Heart left ventricle (tissue), 16 donors: ENCODE measurements at regions not wholly inside any gene's neighbourhood (a gene's known extent, or its start where the extent isn't known, plus 50 kb on each side); places are given as distances from the start of the nearest gene placed in this dataset.

Experiments used
- ATAC-seq, 4 donors: fragments of 200-7000 bp; cut with Tn5 transposase; one replicate each; pipeline ENCODE4 v1.9.1; 2020 to 2022; ENCODE audit warnings: moderate library complexity in 4 of 4, mild to moderate bottlenecking in 3 of 4, moderate number of reproducible peaks in 1 of 4
- DNase-seq, 5 donors: peaks; one replicate each; pipeline ENCODE4 v3.0.0-alpha.2; 2020
- H3K27ac ChIP-seq, 12 donors: fragments of 200-600 bp; sonication (generic) in 4 of 12; one replicate each; pipeline versions ENCODE4 v1.5.0 to v1.8.0; 2016 to 2022; ENCODE audit warnings: mild to moderate bottlenecking in 2 of 12
- H3K27me3 ChIP-seq, 9 donors: fragments of 200-600 bp; sonication (generic) in 2 of 9; one replicate each; pipeline versions ENCODE4 v1.5.1 to v1.8.0; 2016 to 2022; ENCODE audit warnings: mild to moderate bottlenecking in 3 of 9
- H3K36me3 ChIP-seq, 9 donors: fragments of 200-600 bp; sonication (generic) in 2 of 9; one replicate each; pipeline versions ENCODE4 v1.5.0 to v1.8.0; 2018 to 2022; ENCODE audit warnings: mild to moderate bottlenecking in 2 of 9
- H3K4me1 ChIP-seq, 12 donors: fragments of 200-600 bp; sonication (generic) in 4 of 12; one replicate each; pipeline versions ENCODE4 v1.5.0 to v1.8.0; 2016 to 2022; ENCODE audit warnings: mild to moderate bottlenecking in 3 of 12
- H3K4me3 ChIP-seq, 12 donors: fragments of 200-600 bp; sonication (generic) in 4 of 12; one replicate each; pipeline versions ENCODE4 v1.5.0 to v1.8.0; 2017 to 2022; ENCODE audit warnings: mild to moderate bottlenecking in 9 of 12, moderate library complexity in 4 of 12
- H3K9me3 ChIP-seq, 12 donors: fragments of 200-600 bp; sonication (generic) in 4 of 12; one replicate each; pipeline versions ENCODE4 v1.5.0 to v1.8.0; 2016 to 2022; ENCODE audit warnings: mild to moderate bottlenecking in 1 of 12
- CTCF ChIP-seq, 12 donors: fragments of 200-600 bp; sonication (generic) in 4 of 12; IDR thresholded peaks; one replicate each; pipeline versions ENCODE4 v1.5.0 to v1.8.0; 2018 to 2022; ENCODE audit warnings: antibody characterized with exemption in 12 of 12, mild to moderate bottlenecking in 5 of 12
- POLR2A ChIP-seq, 2 donors: fragments of 450-650 bp; IDR thresholded peaks; one replicate each; pipeline ENCODE4 v1.6.1; 2017; ENCODE audit warnings: antibody characterized with exemption in 2 of 2, mild to moderate bottlenecking in 2 of 2, moderate library complexity in 2 of 2
- WGBS, 4 donors: extraction: QIAGEN DNeasy Blood & Tissue Kit in 2 of 4; methylation state at CpG; one replicate each; pipeline versions ENCODE4 v1.1.5 to v1.1.7; 2013 to 2018; 5-methylcytosine and 5-hydroxymethylcytosine counted together
- intact Hi-C, 10 donors: fragments of 100-400 bp; cut with DNase I; formaldehyde crosslinking; loops; one replicate each; pipeline versions ENCODE4 v1.11.1 to v1.14.2; 2022
- donor health status: ischemic (EF 13 %, LVEDD 7.1; RV severe dilation, severe dysfunction).
- donor health status: healthy with polysubstance abuse.
- donor health status: DM: no; HTN: yes; CAD: no.
- donor health status: DM: no; HTN: no; CAD: no.
- donor health status: ischemic (EF 25% LVEDD 6.9; RV normal size, moderate dysfunction).
- donor health status: ischemic (EF 25% LVEDD 5.7; RV mildly dilated, moderate dysfunction).
- donor health status: healthy.
- donor health status: DM: yes; HTN: yes; CAD: no.
- donor health status: ischemic (EF 35%, LVEDD 5.7; RV mildly dilated, moderate dysfunction).
- donor health status: nonischemic (EF 11% LVEDD 7.7; RV severe dilation, severe dysfunction).
- donor health status: DM: yes; HTN: yes; CAD: no.
- donor health status: PGD.
- donor health status: ischemic (EF 29% LVEDD 5.4; RV normal size, mild dysfunction).
- donor health status: nonischemic (EF 23%, LVEDD 6.1; RV moderate dilation, normal function).

- intact Hi-C loops = loop anchor here in 2 of 10 donors (5.0 to 10.0 kb wide), 2 partner anchors 37 to 90 kb away; no protein-coding TSS in a partner anchor
- Histone ChIP-seq H3K27me3 (no peaks in the 10 kb centered on the region), H3K27ac (no peak overlapping the region), H3K4me1 (peaks cover 0 to 32% (median 12%) of the 10 kb centered on the region in 12 donors), H3K4me3 (no peak overlapping the region), H3K36me3 (no peaks in the 10 kb centered on the region), H3K9me3 (no peaks in the 10 kb centered on the region)
- WGBS, 4 donors = 88 to 98% (median 93%) methylated on average over 3 of the region's 3 CpGs
- DNase-seq (no peak), ATAC-seq (no peak)
- TF ChIP-seq POLR2A (IDR thresholded peaks at IDR 0.05) = no peak
- TF ChIP-seq CTCF (IDR thresholded peaks at IDR 0.05) = no peak
Measured at GRCh38 chr6:108795122-108795521, 53.1 kb upstream of the ARMC2 start.

GRCh38 chr6:108795814-108796213 is 52.4 kb upstream of the ARMC2 start:
- Histone ChIP-seq H3K27ac (no peak overlapping the region), H3K4me3 (no peak overlapping the region), H3K9me3 (no peaks in the 10 kb centered on the region), H3K27me3 (no peaks in the 10 kb centered on the region), H3K36me3 (no peaks in the 10 kb centered on the region), H3K4me1 (peaks cover 0 to 36% (median 12%) of the 10 kb centered on the region in 12 donors)
- DNase-seq = no peak
- WGBS, 4 donors = 91 to 96% (median 93%) methylated on average over 5 of the region's 5 CpGs
- no peak for TF ChIP-seq POLR2A (IDR thresholded peaks at IDR 0.05)
- TF ChIP-seq CTCF (IDR thresholded peaks at IDR 0.05) = no peak
- no peak for ATAC-seq
- intact Hi-C loops = loop anchor here in 2 of 10 donors (5.0 to 10.0 kb wide), 2 partner anchors 36 to 89 kb away; no protein-coding TSS in a partner anchor

- no peaks in the 10 kb centered on the region for H3K27me3 ChIP-seq
- ATAC-seq (no peak), DNase-seq (no peak)
- H3K4me1 ChIP-seq = peaks cover 0 to 46% (median 12%) of the 10 kb centered on the region in 12 donors
- WGBS, 4 donors = 65 to 75% (median 70%) methylated on average over 3 of the region's 3 CpGs
- no peak overlapping the region for H3K4me3 ChIP-seq
- intact Hi-C loops = loop anchor here in 2 of 10 donors (5.0 to 10.0 kb wide), 2 partner anchors 35 to 88 kb away; no protein-coding TSS in a partner anchor
- TF ChIP-seq CTCF (IDR thresholded peaks at IDR 0.05) (no peak), POLR2A (IDR thresholded peaks at IDR 0.05) (no peak)
- H3K36me3 ChIP-seq = no peaks in the 10 kb centered on the region
- no peaks in the 10 kb centered on the region for H3K9me3 ChIP-seq
- H3K27ac ChIP-seq = no peak overlapping the region
Measured at GRCh38 chr6:108796875-108797274, 51.3 kb upstream of the ARMC2 start.

GRCh38 chr6:108797951-108798669 is 50.1 kb upstream of the ARMC2 start:
- WGBS, 4 donors = 75 to 81% (median 77%) methylated on average over 11 of the region's 11 CpGs
- H3K36me3 ChIP-seq = no peaks in the 10 kb centered on the region
- no peaks in the 10 kb centered on the region for H3K9me3 ChIP-seq
- DNase-seq (no peak), ATAC-seq (peak in 2 of 4 donors; percentile 26 to 56)
- H3K27me3 ChIP-seq = no peaks in the 10 kb centered on the region
- TF ChIP-seq CTCF (IDR thresholded peaks at IDR 0.05) (no peak), POLR2A (IDR thresholded peaks at IDR 0.05) (no peak)
- H3K27ac ChIP-seq = peak overlapping the region in 2 of 12 donors; percentile 22 to 54
- intact Hi-C loops = loop anchor here in 2 of 10 donors (5.0 to 10.0 kb wide), 2 partner anchors 34 to 87 kb away; no protein-coding TSS in a partner anchor
- no peak overlapping the region for H3K4me3 ChIP-seq
- H3K4me1 ChIP-seq = peaks cover 0 to 47% (median 12%) of the 10 kb centered on the region in 12 donors
